H1 (cell line): ENCODE measurements at regions not wholly inside any gene's neighbourhood (a gene's known extent, or its start where the extent isn't known, plus 50 kb on each side); places are given as distances from the start of the nearest gene placed in this dataset.

Experiments
- SAP30 ChIP-seq: fragments of 300-600 bp; sonication (generic); IDR thresholded peaks from 2 replicates; pipeline ENCODE4 v1.7.1; 2012; ENCODE audit warnings: low read length, moderate library complexity, mild to moderate bottlenecking, inconsistent platforms; ENCODE audit not compliant: insufficient read depth, insufficient replicate concordance

DNA sequence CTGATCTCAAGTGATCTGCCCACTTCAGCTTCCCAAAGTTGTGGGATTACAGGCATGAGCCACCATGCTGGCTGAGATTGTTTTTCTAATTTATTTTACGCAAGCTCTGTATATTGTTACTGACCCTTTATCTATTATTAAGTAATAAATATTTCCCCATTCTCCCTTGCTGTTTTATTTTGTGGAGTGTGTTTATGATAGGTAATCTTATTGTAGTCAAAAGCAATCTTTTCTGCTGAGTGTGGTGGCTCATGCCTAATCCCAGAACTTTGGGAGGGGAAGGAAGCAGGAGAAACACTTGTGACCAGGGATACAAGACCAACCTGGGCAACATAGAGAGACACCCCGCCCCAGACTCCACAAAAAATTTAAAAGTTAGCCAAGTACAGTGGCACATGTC is 55.2 kb upstream of the RTN4 start (continued):
- TF ChIP-seq SAP30, result no peak
